H1 (cell line): ENCODE measurements at regions not wholly inside any gene's neighbourhood (a gene's known extent, or its start where the extent isn't known, plus 50 kb on each side); places are given as distances from the start of the nearest gene placed in this dataset.

Source experiments
- CTCF ChIA-PET: fragments of 300-600 bp; sonication (Branson Sonifier 250); formaldehyde crosslinking; loops from one replicate; lab custom pipeline; 2021; ENCODE audit not compliant: partially characterized antibody; lab: Charles Lee
- POLR2A ChIA-PET: fragments of 300-600 bp; sonication (Branson Sonifier 250); formaldehyde crosslinking; loops from one replicate; lab custom pipeline; 2021; ENCODE audit warnings: inconsistent platforms; ENCODE audit not compliant: partially characterized antibody; lab: Charles Lee
- DNase-seq, 2 experiments: peaks; one replicate each; pipeline versions ENCODE4 v3.0.0 to v3.0.0-alpha.2; 2010 to 2022; ENCODE audit warnings: low spot score in 2 of 2, low read depth in 1 of 2, mixed read lengths in 1 of 2
- FAIRE-seq: peaks from 2 replicates; lab custom pipeline; 2011; peaks lifted over from hg19 to GRCh38; lab: Jason Lieb, UNC
- H2AFZ ChIP-seq: 2 replicates; pipeline ENCODE4 v1.8.1; 2012; ENCODE audit warnings: low read length, inconsistent platforms
- H2AK5ac ChIP-seq: 2 replicates; pipeline ENCODE4 v1.6.1; 2013; ENCODE audit warnings: low read depth, low read length
- H2BK120ac ChIP-seq: replicated peaks from 2 replicates; pipeline ENCODE3; 2013; ENCODE audit warnings: low read depth, low read length, inconsistent platforms
- H2BK12ac ChIP-seq: 2 replicates; pipeline ENCODE4 v1.6.1; 2013; ENCODE audit warnings: low read depth, low read length
- H2BK15ac ChIP-seq: 2 replicates; pipeline ENCODE4 v1.6.1; 2013; ENCODE audit warnings: low read length
- H2BK20ac ChIP-seq: 2 replicates; pipeline ENCODE4 v1.6.1; 2013; ENCODE audit warnings: low read length
- H2BK5ac ChIP-seq: 2 replicates; pipeline ENCODE4 v1.6.1; 2013; ENCODE audit warnings: low read depth, low read length
- H3K14ac ChIP-seq: 2 replicates; pipeline ENCODE4 v1.6.1; 2013; ENCODE audit warnings: inconsistent platforms; ENCODE audit not compliant: insufficient read length
- H3K18ac ChIP-seq: 2 replicates; pipeline ENCODE4 v1.6.1; 2013; ENCODE audit warnings: low read length; ENCODE audit errors: extremely low read depth
- H3K23ac ChIP-seq: 2 replicates; pipeline ENCODE4 v1.6.1; 2013; ENCODE audit warnings: inconsistent platforms; ENCODE audit not compliant: insufficient read length
- H3K23me2 ChIP-seq: 2 replicates; pipeline ENCODE4 v1.6.1; 2013; ENCODE audit warnings: low read depth, low read length
- H3K27ac ChIP-seq: 2 replicates; pipeline ENCODE4 v1.6.1; 2011; ENCODE audit warnings: low read depth, low read length, inconsistent platforms
- H3K27me3 ChIP-seq, 4 experiments: replicated peaks in 1 of 4; 1 replicate in 1 of 4; 2 replicates in 3 of 4; pipeline versions ENCODE4 v1.6.1 to v1.8.1; 2011 to 2013; ENCODE audit warnings: low read length in 3 of 4, mild to moderate bottlenecking in 3 of 4, inconsistent platforms in 2 of 4, mixed read lengths in 2 of 4, moderate library complexity in 1 of 4; ENCODE audit not compliant: control insufficient read depth in 3 of 4, insufficient read depth in 3 of 4; ENCODE audit errors: extremely low read depth in 1 of 4
- H3K36me3 ChIP-seq, 4 experiments: 2 replicates each; pipeline versions ENCODE4 v1.6.1 to v1.8.1; 2011 to 2013; ENCODE audit warnings: mild to moderate bottlenecking in 4 of 4, low read length in 3 of 4, moderate library complexity in 2 of 4, control low read depth in 1 of 4, inconsistent platforms in 1 of 4; ENCODE audit not compliant: insufficient read depth in 4 of 4, control insufficient read depth in 2 of 4
- H3K4ac ChIP-seq: replicated peaks from 2 replicates; pipeline ENCODE3; 2013; ENCODE audit warnings: low read length, low read depth, mixed read lengths, inconsistent platforms; ENCODE audit not compliant: insufficient read length
- H3K4me1 ChIP-seq, 4 experiments: replicated peaks in 1 of 4; 1 replicate in 1 of 4; 2 replicates in 3 of 4; pipeline versions ENCODE4 v1.6.1 to v1.8.1; 2011 to 2013; ENCODE audit warnings: low read length in 3 of 4, inconsistent platforms in 2 of 4, mixed read lengths in 1 of 4; ENCODE audit not compliant: insufficient read depth in 4 of 4, control insufficient read depth in 3 of 4
- H3K4me2 ChIP-seq, 2 experiments: 2 replicates each; pipeline versions ENCODE4 v1.6.1 to v1.8.1; 2011 to 2013; ENCODE audit warnings: low read depth in 2 of 2, low read length in 2 of 2, control low read depth in 1 of 2, inconsistent platforms in 1 of 2, mild to moderate bottlenecking in 1 of 2; ENCODE audit not compliant: insufficient read depth in 1 of 2
- H3K4me3 ChIP-seq, 4 experiments: fragments of 200-600, 300-600 bp in 1 of 4; sonication (generic), shearing (Covaris generic), sonication (Bioruptor Twin) in 1 of 4; 2 replicates each; pipeline versions ENCODE4 v1.5.1 to v1.8.1; 2011 to 2016; ENCODE audit warnings: low read length in 4 of 4, low read depth in 3 of 4, control low read depth in 2 of 4, inconsistent platforms in 2 of 4, mild to moderate bottlenecking in 2 of 4, mixed read lengths in 1 of 4, moderate library complexity in 1 of 4; ENCODE audit not compliant: insufficient read depth in 2 of 4; ENCODE audit errors: extremely low read depth in 1 of 4
- H3K56ac ChIP-seq: replicated peaks from 2 replicates; pipeline ENCODE3; 2013; ENCODE audit warnings: low read depth, mild to moderate bottlenecking, mixed read lengths, low read length, inconsistent platforms; ENCODE audit not compliant: insufficient read length
- H3K79me1 ChIP-seq: 2 replicates; pipeline ENCODE4 v1.6.1; 2013; ENCODE audit warnings: low read depth, low read length, control low read depth
- H3K79me2 ChIP-seq, 2 experiments: 2 replicates each; pipeline versions ENCODE4 v1.6.1 to v1.8.1; 2012 to 2013; ENCODE audit warnings: low read length in 2 of 2, mild to moderate bottlenecking in 2 of 2, inconsistent platforms in 1 of 2; ENCODE audit not compliant: insufficient read depth in 2 of 2, control insufficient read depth in 1 of 2
- H3K9ac ChIP-seq, 4 experiments: replicated peaks in 1 of 4; 1 replicate in 1 of 4; 2 replicates in 3 of 4; pipeline versions ENCODE4 v1.6.1 to v1.8.1; 2011 to 2013; ENCODE audit warnings: low read depth in 3 of 4, low read length in 3 of 4, control low read depth in 2 of 4, mild to moderate bottlenecking in 2 of 4, moderate library complexity in 2 of 4, inconsistent platforms in 1 of 4; ENCODE audit errors: extremely low read depth in 1 of 4
- H3K9me3 ChIP-seq, 2 experiments: 2 replicates each; pipeline versions ENCODE4 v1.6.1 to v1.8.1; 2012 to 2013; ENCODE audit warnings: mild to moderate bottlenecking in 2 of 2, moderate library complexity in 2 of 2, control low read depth in 1 of 2, inconsistent platforms in 1 of 2, low read depth in 1 of 2, low read length in 1 of 2, mixed read lengths in 1 of 2; ENCODE audit not compliant: insufficient read depth in 2 of 2
- H4K20me1 ChIP-seq, 2 experiments: replicated peaks in 1 of 2; 2 replicates each; pipeline versions ENCODE3 to v1.8.1; 2011 to 2013; ENCODE audit warnings: inconsistent platforms in 2 of 2, low read length in 2 of 2, mild to moderate bottlenecking in 1 of 2; ENCODE audit not compliant: insufficient read depth in 2 of 2, control insufficient read depth in 1 of 2
- H4K5ac ChIP-seq: 2 replicates; pipeline ENCODE4 v1.6.1; 2013; ENCODE audit warnings: low read length, low read depth, mixed read lengths, inconsistent platforms; ENCODE audit not compliant: insufficient read length
- H4K8ac ChIP-seq: 2 replicates; pipeline ENCODE4 v1.8.0; 2013; ENCODE audit warnings: mild to moderate bottlenecking, moderate library complexity, low read length, inconsistent platforms; ENCODE audit not compliant: insufficient read depth; ENCODE audit errors: extremely low read depth
- H4K91ac ChIP-seq: replicated peaks from 2 replicates; pipeline ENCODE3; 2013; ENCODE audit warnings: low read length, mixed read lengths, inconsistent platforms; ENCODE audit not compliant: insufficient read length
- RFX5 ChIP-seq: IDR thresholded peaks from 2 replicates; pipeline ENCODE4 v1.6.1; 2011; ENCODE audit warnings: low read depth, low read length, improper control_type of control experiment, borderline replicate concordance
- ZNF274 ChIP-seq: IDR thresholded peaks from 2 replicates; pipeline ENCODE4 v1.7.0; 2012; ENCODE audit warnings: low read length, borderline replicate concordance; ENCODE audit errors: extremely low read depth
- WGBS, 2 experiments: shearing (Covaris generic) in 1 of 2; methylation state at CpG; one replicate each; pipeline versions ENCODE4 v1.1.6 to v1.1.7; 2013 to 2015; ENCODE audit warnings: low lambda C conversion rate in 2 of 2, mixed read lengths in 2 of 2, inconsistent platforms in 1 of 2, low coverage in 1 of 2, missing lambda C conversion rate in 1 of 2; ENCODE audit not compliant: insufficient replicate concordance in 2 of 2, insufficient coverage in 1 of 2, insufficient read length in 1 of 2; ENCODE audit errors: extremely low coverage in 1 of 2, missing lambda C conversion rate in 1 of 2; 5-methylcytosine and 5-hydroxymethylcytosine counted together

- Histone ChIP-seq H4K8ac (no peak overlapping the region), H4K20me1 (no peaks in the 10 kb centered on the region), H3K23ac (no peak overlapping the region), H4K5ac (no peak overlapping the region), H3K4me1 (peaks cover 0 to 12% (median 0%) of the 10 kb centered on the region in 4 experiments; a peak in 3 of 7 replicates), H2BK20ac (no peak overlapping the region), H3K27me3 (no peaks in the 10 kb centered on the region; a peak in 1 of 7 replicates), H2BK15ac (no peak overlapping the region), H3K36me3 (no peaks in the 10 kb centered on the region), H3K4me2 (no peak overlapping the region), H3K18ac (no peak overlapping the region), H2BK5ac (no peak overlapping the region), H3K23me2 (peaks cover 2% of the 10 kb centered on the region; the same call in 1 of the 2 replicates), H3K27ac (no peak overlapping the region), H3K9ac (no peak overlapping the region), H3K14ac (no peak overlapping the region), H4K91ac (no peak overlapping the region), H2BK120ac (no peak overlapping the region), H2AK5ac (no peak overlapping the region), H2BK12ac (no peak overlapping the region), H3K79me1 (no peaks in the 10 kb centered on the region), H3K56ac (no peak overlapping the region), H2AFZ (no peak overlapping the region), H3K4ac (no peak overlapping the region), H3K4me3 (no peak overlapping the region), H3K79me2 (no peaks in the 10 kb centered on the region), H3K9me3 (no peaks in the 10 kb centered on the region)
- FAIRE-seq (no peak), DNase-seq (no peak)
- 88% methylated on average over 5 of the region's 5 CpGs; no CpG with 5 or more reads in 1 of the 2 experiments for WGBS, 2 experiments
- POLR2A ChIA-PET: no interaction called here
- TF ChIP-seq RFX5: 0 out of 2 replicates have a peak, but pooled peaks have one; percentile 10
- no peak for TF ChIP-seq ZNF274
- CTCF ChIA-PET: interaction anchor here (0.9 to 2.4 kb wide), 7 partner anchors 19 to 133 kb away, joined by 3 to 9 read pairs (median 3); no protein-coding TSS in a partner anchor
Observed at GRCh38 chr1:37387854-37388253, 86.5 kb upstream of the ZC3H12A start.
